ENCODE measurements at regions not wholly inside any gene's neighbourhood (a gene's known extent, or its start where the extent isn't known, plus 50 kb on each side); places are given as distances from the start of the nearest gene placed in this dataset.

DNA sequence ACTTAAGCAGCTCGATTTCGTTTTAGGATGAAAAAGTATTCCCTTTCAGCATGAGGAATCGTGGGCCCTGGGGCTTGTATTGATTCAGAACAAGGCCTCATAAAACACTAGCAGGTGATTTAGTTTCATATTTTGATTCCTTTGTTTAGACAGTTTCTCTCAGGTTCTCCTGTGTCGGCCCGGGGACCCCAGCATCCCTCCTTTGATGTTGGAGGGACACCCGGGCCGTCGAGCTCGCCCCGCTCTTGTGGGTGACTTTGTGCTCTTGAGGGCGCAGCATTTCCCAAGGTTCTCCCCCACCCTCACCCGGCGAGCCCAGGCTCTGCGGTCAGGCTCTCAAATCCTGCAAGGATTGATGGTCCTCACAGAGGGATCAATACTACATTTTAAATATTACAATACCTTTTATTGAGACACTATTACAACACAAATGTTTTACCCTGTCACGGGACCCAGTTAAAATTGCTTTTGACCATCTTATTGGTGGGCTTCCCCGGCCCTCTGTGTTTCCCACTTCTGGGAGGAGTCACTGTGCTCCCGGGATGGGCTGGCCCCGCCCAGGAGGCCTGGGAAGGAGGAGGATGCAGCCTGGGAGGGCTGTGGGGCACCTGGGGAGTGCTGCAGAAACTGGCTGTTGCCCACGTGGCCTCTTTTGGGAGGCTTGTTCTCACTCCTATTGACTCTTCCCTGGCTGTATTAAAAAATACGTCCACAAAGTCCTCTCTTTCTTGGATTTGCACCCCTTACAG is 222.6 kb downstream of the INSIG2 start:
- ATAC-seq: no peak

DNA sequence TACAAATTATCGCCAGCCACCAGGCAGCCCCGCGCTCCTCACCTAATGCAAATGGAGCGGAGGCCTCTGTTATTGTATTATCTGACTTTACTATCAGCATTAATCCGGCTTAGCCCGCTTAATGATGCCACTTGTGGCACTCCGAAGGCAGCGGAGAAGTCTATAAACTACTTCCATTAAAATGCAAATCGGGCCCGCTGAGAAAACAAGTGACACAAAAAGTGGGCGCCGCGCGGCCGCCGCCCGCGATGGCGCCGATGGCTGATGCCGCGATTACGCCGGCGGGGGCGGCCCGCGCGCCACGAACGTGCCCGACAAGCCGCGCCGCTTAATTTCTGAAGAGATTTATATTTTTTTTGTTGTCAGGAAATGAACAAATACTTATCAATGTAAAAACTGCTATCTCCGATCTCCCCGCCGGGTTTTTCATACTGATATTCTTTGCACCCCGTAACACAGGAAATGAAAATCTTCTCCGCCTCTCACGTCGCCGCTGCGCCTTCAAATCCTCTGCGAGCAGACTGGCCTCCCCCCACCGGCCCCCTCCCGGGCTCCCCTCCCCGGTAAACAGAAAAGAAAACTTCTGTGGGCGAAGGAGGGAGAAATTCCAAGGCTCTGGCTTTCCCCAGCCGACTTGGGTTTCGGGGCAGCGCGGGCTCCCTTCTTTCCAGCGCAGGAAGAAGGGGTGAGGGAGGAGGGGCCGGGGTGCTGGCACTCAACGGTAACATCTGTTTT is 221.8 kb downstream of the INSIG2 start:
- peak; percentile 69 for ATAC-seq

DNA sequence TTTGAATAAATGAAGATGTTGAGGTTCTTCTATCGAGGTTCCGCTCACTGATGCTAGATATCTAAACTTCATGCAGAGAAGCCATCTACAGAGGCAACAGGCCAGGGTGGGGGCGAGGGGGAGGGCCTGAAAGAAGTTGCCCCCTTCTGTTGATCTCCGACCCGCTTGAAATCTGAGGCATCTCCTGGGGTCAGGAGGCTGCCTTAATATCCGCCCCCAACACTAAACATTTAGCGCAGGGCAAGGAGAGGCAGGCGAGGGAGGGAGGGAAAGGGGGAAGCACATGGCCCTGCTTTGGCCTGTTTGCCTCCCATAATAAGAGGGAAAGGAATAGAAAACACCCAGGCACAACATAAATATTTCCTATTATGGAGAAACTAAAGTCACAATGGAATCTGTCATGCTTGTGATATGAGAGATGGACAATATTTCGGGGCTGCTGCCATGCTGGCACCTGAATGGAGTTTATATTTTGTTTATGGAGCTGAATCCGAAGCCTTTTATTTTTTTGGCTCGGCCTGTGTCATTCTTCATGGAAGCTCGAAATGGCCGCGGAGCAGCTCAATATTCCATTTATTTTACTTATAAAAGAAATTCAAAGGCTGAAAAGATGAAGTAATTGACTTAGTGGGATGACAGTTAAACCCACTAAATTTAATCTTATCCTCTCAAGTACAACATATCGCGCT is 221.1 kb downstream of the INSIG2 start:
- no peak for ATAC-seq

DNA sequence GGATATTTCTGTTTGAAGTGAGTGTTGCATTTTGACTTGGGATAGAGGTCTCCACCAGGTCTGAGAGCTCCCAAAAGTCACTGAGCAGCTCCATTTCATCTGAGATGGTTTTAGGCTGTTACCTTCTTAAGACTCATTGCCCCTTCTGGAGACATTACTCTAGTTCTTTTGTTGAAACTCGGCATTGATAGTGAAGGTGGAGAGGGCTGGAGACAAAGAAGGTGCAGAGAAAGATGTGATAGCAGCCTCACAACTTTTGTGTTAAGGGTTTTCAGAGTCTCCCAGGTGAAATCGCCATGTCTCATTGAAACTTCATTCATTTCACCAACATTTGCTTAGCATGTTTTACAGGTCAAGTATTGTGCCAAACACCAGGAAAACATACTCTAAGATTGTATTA is 219.6 kb downstream of the INSIG2 start:
- ATAC-seq: no peak

DNA sequence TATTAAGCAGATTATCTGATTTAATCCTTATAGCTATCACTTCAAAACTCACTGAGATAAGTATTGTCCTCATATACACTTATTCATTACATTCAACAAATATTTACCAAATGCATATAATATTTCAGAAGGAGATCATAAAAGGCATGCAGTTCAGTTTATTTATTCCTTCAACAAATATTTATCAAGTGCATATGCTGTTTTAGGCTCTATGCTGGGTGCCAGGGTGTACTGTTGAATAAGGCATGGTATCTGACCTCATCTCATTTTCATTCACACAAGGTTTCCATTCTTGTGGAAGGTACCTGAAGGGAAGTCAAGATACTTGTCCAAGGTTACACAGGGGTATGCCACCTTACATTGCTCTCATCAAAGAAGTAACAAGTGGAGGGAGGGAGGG is 213.0 kb downstream of the INSIG2 start:
- ATAC-seq: no peak

DNA sequence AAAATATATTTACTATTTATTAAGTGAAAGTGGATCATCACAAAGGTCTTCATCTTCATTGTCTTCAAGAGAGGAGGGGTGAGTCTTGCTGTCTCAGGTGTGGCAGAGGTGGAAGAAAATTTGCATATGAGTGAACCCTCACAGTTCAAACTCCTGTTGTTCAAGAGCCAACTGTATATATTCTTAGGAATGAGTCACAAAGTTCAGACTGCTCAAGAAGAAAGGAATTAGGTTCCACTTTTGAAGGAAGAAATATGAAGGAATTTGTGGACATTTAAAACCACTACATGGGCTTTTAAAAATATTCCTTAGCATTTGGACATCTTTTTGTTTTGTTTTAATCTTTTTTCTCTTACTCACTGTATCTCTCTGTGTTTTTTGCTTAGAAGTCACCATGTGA is 212.6 kb downstream of the INSIG2 start:
- ATAC-seq: no peak

DNA sequence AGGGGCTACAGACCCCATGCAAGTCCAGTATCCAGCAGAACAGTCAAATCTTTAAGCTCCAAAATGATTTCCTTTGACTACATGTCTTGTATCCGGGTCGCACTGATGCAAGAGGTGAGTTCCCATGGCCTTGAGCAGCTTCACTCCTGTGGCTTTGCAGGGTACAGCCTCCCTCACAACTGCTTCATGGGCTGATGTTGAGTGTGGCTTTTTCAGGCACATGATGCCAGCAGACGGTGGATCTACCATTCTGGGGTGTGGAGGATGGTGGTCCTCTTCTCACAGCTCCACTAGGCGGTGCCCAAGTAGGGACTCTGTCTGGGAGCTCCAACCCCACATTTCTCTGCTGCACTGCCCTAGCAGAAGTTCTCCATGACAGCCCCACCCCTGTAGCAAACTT is 208.4 kb downstream of the INSIG2 start:
- no peak for ATAC-seq

DNA sequence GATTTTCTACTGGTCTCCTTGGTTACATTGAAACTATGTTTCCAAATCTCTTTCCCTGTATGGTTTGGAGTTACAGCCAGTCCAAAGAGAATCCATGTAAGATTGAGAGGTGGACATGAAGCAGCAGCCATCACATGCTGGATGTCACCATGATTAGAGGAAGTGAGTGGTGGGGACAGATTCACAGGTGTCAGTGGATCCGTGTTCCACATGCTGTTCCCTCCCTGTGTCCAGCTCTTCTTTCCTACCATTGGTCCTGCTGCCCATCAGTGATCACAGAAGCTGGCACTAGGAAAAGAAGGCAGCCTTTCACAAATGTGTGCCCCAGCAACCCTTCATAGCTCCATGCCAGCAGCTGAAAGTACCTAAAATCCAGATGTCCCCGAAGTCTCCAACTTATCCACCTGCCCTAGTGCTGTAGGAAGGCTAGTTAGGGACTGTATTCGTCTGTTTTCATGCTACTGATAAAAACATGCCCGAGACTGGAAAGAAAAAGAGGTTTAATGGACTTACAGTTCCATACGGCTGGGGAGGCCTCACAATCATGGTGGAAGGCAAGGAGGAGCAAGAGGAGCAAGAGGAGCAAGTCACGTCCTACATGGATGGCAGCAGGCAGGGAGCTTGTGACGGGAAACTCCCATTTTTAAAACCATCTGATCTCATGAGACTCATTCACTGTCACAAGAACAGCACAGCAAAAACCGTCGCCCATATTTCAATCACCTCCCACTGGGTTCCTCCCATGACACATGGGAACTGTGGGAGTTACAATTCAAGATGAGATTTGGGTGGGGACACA is 207.5 kb downstream of the INSIG2 start:
- no peak for ATAC-seq

DNA sequence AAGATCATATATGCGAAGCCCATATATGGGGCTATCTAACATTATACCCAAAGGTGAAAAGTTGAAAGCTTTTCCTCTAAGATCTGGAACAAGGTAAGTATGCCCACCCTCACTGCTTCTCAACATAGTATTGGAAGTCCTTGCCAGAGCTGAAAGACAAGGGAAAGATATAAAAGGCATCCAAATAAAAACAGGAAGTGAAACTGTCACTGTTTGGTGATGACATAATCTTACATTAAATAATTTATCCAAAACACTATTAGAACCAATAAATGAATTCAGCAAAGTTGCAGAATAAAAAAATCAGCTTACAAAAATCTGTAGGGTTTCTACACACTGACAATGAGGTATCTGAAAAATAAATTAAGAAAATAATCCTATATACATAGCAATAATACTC is 205.8 kb downstream of the INSIG2 start:
- ATAC-seq: no peak

DNA sequence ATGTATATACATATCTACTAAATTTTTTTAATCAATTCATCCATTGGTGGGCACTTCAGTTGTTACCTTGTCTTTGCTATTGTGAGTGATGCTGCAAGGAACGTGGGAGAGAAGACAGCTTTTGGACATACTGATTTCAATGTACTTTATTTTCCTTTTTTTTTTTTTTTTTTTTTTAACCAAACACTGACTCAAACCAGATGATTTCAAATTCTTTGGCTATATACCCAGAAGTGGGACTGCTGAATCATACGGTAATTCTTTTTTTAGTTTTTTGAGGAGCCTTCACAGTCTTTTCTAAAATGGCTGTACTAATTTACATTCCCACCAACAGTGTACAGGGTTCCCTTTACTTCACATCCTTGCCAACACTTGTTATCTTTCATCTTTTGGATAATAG is 204.7 kb downstream of the INSIG2 start:
- no peak for ATAC-seq

DNA sequence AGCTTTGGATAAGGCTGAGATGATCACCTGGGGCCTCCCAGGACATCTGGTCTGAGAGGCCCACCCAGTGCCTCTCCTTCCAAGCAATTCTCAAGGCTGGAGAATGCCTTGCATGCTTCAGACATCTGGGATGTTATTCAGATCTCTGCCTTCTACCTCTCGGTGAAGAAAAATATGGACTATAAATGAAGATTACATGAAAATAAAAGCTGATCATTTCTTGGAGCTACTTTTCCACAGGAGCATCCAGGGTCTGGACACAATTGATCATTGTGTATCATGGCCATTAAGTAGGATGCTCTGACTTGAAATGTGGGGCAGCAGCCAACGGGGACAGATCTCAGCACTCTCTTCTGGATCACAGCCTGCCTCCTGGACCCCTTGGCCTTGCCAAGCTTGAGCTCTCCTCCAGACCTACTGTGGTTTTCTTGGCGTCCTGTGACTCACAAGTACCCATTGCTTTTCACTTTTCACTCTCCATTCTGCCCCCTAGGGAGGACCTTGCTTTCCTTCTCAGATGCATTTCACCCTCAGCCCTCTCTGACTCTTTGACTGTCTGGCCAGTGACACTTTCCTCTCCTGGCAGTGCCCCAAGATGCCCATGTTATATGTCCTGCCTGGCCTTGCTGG is 203.1 kb downstream of the INSIG2 start:
- no peak for ATAC-seq

DNA sequence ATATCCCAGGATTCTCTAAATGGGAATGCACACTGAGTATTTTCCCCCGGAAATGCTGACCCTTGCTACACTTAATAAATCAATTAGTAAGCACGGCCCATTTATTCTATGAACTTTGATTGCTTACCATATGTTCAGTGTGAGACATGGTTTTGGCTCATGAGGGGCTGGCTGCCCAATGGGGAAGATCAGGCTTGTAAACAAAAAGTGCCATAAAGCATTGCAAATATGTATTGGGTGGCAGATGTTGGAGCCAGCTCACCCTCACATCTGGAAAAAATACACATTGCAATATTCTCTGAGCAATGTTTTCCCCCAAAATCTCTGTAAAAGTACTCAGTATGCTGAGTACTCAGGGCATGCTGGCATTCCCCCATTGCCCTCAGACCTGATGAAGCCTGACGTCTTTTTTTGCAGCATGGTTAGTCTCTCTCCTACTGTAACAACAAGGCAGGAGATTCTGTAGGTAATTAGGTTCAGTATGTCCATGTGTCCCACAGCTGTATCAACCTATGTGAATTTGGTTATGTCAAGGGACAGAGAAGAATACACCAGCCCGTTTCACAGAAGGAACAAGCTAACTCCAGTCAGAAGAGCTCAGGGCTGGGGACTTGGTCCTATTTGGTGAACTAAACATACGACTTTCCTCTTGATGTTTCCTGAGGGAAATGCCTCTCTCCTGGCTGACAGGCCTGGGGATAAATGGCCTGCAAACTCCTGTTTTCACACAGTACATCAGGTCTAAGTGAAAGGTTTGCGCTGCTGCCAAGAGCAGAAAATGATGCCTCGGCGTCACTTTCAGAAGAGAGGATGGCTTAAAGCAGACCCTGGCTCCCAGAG is 202.4 kb downstream of the INSIG2 start:
- no peak for ATAC-seq

DNA sequence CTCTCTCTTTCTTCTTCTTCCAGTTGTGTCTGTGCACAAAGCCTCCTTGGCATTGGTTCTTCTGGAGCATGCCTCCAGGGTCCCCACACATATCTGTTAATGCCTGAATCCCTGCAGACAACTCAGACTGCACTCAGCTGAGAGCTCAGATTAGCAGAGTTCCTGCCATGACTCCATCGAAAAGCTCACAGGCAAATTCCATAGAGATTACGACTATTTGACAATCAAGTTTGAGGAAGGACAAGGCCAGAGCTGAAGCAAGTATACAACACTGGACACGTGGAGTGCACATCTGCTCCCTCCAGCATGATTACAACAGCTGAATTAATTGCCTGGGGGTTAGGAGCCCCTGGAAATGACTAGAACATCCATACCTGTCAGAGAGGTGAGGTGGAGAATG is 190.7 kb downstream of the INSIG2 start:
- ATAC-seq: no peak

DNA sequence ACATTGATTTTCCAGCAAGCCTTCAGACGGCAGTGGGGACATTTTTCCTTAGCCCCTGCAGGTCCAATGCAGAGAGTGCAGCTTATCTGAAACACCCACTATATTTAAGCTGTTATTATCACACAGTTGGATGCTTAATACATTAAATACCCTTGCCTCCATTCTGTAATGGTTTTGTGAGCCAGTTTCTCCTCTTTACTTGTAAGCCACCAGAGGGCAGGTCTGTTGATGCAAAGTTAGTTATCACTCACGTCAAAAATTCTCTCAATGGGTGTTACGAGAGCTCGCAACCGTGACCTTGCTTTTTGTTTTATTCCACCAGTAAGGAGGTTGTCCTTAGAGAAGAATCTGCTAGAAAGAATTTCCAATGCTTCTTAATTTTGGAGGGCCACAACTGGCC is 189.8 kb downstream of the INSIG2 start:
- ATAC-seq: no peak

DNA sequence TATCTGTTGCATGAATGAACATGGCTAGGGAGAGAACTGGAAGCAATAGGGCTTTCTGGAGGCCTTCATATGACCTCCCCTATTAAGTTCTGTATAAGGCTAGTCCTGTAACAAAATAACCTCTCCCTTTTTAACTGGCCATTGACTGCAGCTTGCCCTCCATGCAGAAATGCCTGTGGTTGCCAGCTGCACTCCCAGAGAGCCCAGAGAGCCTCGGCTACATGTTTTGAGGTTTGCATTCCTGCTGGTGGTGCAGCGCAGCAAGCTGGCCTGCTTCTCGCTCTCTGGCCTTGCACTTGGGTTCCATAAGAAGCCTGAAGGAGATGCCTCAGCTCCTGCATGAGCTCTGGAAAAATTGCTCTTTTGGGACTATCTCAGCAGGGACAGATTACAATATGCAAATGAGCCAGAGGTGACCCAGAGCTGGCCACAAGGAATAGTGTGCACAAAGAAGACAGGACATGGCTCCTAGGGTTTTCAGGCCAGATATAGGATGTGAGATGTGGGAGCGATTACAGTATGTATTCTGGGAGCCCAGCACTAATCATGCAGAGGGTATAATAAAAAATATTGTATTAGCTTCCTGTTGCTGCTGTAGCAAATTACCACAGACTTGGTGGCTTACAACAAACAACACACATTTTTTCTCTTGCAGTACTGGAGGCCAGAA is 186.7 kb downstream of the INSIG2 start:
- no peak for ATAC-seq

DNA sequence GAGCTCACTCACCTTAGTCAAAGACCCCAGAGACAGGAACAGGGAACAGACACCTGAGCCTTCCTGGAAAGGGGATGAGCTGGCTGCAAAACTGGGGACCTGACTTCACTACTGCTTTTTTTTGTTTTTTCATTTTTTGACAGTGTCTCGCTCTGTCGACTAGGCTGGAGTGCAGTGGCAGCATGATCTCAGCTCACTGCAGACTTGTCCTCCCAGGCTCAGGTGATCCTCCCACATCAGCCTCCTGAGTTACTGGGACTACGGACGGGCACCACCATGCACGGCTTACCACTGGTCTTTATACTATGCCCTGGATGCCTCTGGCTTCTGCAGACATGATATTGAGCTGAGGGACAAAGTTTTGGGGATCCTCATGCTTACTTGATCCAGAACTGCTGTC is 184.1 kb downstream of the INSIG2 start:
- ATAC-seq: no peak

DNA sequence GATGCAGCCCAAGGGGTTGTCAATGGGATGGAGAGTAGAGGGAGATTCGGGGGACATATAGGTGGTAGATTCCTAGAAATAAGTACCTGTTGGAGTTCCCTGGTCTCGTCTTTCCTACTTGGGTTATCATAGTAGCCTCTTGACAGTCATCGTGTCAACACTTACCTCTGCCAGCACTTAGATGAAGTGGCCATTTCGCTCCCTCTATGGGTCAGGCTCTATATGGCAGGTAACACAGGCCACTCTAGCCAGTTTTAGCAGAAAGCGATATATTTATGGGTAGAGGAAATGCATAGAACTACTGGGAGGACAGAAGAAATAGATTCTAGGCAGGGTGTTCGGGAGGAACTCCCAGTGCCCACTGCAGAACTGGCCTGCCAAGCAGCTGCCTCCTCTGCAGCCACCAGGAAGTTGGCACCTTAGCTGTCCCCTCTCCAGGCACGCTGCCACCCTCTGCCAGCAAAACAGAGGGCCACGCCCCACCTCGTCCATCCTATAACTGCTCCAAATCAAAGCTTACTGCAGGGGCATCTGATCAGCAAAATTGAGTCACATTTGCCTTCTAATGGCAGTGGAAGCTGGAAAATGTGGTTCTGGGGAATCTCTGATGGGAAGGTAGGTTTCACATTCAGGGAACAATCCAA is 181.3 kb downstream of the INSIG2 start:
- no peak for ATAC-seq

DNA sequence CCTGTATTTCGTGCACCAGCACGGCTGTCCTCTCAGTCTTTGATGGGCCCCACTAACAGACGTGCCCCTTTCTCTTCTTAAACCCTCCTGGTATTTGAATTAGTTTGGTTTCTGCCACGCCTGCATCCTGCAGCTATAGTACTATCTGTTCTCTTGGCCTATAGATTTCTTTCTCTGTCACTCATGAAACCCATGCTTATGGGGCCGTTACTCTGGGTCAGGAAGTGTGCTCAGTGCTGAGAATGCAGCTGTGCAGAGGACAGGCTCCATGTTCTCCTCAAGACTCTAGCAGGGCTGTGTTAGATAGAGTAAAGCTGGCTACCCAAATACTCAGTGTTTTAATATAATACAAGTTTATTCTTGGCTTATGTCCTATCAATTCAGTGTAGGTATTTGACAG is 180.0 kb downstream of the INSIG2 start:
- ATAC-seq: no peak

DNA sequence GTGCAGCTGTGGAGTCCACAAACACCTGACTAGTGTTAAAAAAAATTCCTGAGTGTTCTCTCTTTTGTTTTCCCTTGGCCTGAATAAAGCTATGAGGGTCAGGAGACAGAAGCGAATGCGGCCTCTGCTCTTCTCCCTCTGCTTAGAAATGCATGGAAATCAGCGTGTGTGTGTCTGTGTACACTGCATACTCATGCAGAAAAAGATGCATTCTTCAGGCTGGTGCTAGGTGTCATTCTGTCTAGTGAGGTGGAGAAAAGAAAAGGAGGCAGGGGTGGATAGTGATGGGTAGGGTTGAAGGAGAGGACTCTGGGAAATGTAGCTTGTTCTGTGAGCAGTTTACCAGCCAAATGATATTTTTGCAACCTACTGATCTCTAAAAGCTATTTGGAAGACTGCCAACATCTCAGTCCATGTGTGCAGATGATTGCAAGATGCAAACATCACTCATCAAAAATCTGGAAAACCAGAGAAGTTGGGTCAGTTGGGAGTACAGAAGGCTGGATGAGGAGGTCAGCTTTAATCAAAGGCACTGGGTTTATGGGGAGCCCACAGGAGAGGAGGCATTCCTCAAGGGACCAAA is 177.7 kb downstream of the INSIG2 start:
- ATAC-seq: no peak

Data from activated CD4-positive, CD25-positive, alpha-beta regulatory T cell treated with anti-CD3 and anti-CD28 coated beads, Interleukin-2, amount 50 U/mL, for 24 hours (primary cell).